H7 (cell line): ENCODE measurements at regions not wholly inside any gene's neighbourhood (a gene's known extent, or its start where the extent isn't known, plus 50 kb on each side); places are given as distances from the start of the nearest gene placed in this dataset.
A peak's percentile ranks its signal among the peaks of the same experiment; 100 is the strongest.
"Not testable (repeated sequence)": the region's sequence is repeated elsewhere in the genome, so short reads cannot be mapped to it uniquely, and the experiment has no call there.

Experiments used
- DNase-seq: peaks from one replicate; pipeline ENCODE4 v3.0.0; 2012
- H3K27me3 ChIP-seq: 2 replicates; pipeline ENCODE4 v1.6.0; 2011; ENCODE audit warnings: mild to moderate bottlenecking, low read length; ENCODE audit not compliant: control insufficient read depth, insufficient read depth
- H3K36me3 ChIP-seq: replicated peaks from 2 replicates; pipeline ENCODE4 v1.5.1; 2011; ENCODE audit warnings: low read length; ENCODE audit not compliant: control insufficient read depth, insufficient read depth
- H3K4me3 ChIP-seq: 2 replicates; pipeline ENCODE4 v1.5.1; 2011; ENCODE audit warnings: low read depth, mild to moderate bottlenecking, control low read depth, low read length, moderate library complexity; ENCODE audit not compliant: insufficient read depth

DNA sequence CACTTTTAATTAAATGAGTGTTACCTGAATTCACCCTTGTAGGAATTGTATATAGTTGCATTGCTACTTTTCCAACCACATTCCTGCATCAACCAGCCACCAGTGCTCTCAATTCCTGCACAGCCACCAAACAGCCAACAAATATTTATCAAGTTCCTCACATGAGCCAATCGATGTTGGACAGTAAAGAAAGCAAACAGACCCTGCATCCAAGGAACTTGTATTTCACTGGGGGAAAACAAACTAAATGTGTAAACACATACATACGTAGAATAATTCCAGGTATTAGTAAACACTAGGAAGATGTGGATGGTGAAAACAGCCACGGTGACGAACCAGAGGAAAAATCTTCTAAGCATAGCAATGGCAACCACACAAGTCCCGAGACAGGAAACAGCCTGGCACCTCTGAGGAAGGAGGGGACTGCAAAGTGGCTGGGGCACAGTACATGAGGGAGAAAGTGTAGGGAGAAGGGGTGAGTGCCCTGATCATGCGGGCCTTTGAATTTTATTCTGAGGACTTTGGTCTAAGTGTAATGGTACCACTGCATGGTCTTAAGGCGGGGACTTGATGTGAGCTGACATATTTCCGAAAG, 111.2 kb downstream of the XRCC2 start:
- no peak overlapping the region for H3K4me3 ChIP-seq
- DNase-seq: no peak
- no peaks in the 10 kb centered on the region for H3K27me3 ChIP-seq
- H3K36me3 ChIP-seq: no peaks in the 10 kb centered on the region

- DNase-seq: peak; percentile 68
- Histone ChIP-seq H3K4me3 (no peak overlapping the region), H3K36me3 (no peaks in the 10 kb centered on the region), H3K27me3 (no peaks in the 10 kb centered on the region)
Measured at GRCh38 chr7:152556013-152556755, 119.8 kb downstream of the XRCC2 start.

- Histone ChIP-seq H3K4me3 (no peak overlapping the region), H3K27me3 (no peaks in the 10 kb centered on the region), H3K36me3 (no peaks in the 10 kb centered on the region)
- peak; percentile 78 for DNase-seq
Measured at GRCh38 chr7:152553671-152554317, 118.0 kb upstream of the KMT2C start.

GRCh38 chr7:152551304-152552036, 115.7 kb upstream of the KMT2C start:
- no peak overlapping the region for H3K4me3 ChIP-seq
- H3K27me3 ChIP-seq: no peaks in the 10 kb centered on the region
- DNase-seq: no peak
- no peaks in the 10 kb centered on the region for H3K36me3 ChIP-seq

- Histone ChIP-seq H3K27me3 (no peaks in the 10 kb centered on the region), H3K4me3 (no peak overlapping the region; the same call in 1 of the 2 replicates), H3K36me3 (no peaks in the 10 kb centered on the region)
- peak; percentile 57 for DNase-seq
Measured at GRCh38 chr7:152544971-152545619, 109.3 kb upstream of the KMT2C start.

GRCh38 chr7:152544481-152544927, 108.7 kb upstream of the KMT2C start:
- Histone ChIP-seq H3K4me3 (no peak overlapping the region; the same call in 1 of the 2 replicates), H3K27me3 (no peaks in the 10 kb centered on the region), H3K36me3 (no peaks in the 10 kb centered on the region)
- DNase-seq: peak; percentile 72

DNA sequence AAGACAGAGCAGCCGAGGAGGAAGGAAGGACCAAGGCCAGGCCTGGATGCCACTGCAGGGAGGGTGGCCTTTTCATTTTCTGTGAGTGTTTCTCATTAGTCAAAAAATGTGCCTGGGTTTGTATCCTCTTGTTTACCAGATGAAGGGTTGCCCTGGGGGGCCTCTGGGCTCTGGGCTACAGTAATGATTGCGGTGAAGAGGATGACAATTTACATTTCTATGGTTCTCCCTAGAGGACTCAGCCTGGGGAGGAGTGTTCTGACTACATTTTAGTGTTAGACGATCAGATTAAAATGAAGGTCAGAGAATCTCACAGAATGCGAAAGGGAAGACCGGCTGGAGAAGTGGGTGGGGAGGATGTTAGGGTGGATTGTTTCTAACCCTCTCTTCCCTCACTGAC, 108.0 kb upstream of the KMT2C start:
- DNase-seq: peak; percentile 68

GRCh38 chr7:152541892-152542291, 106.1 kb upstream of the KMT2C start:
- Histone ChIP-seq H3K4me3 (no peak overlapping the region), H3K36me3 (no peaks in the 10 kb centered on the region), H3K27me3 (no peaks in the 10 kb centered on the region)
- DNase-seq: no peak

More for the DNA sequence above, 108.0 kb upstream of the KMT2C start:
- no peak overlapping the region for H3K4me3 ChIP-seq
- H3K36me3 ChIP-seq: no peaks in the 10 kb centered on the region
- no peaks in the 10 kb centered on the region for H3K27me3 ChIP-seq

GRCh38 chr7:152539190-152539495, 103.3 kb upstream of the KMT2C start:
- not testable (repeated sequence) for H3K36me3 ChIP-seq, H3K4me3 ChIP-seq, H3K27me3 ChIP-seq, DNase-seq

DNA sequence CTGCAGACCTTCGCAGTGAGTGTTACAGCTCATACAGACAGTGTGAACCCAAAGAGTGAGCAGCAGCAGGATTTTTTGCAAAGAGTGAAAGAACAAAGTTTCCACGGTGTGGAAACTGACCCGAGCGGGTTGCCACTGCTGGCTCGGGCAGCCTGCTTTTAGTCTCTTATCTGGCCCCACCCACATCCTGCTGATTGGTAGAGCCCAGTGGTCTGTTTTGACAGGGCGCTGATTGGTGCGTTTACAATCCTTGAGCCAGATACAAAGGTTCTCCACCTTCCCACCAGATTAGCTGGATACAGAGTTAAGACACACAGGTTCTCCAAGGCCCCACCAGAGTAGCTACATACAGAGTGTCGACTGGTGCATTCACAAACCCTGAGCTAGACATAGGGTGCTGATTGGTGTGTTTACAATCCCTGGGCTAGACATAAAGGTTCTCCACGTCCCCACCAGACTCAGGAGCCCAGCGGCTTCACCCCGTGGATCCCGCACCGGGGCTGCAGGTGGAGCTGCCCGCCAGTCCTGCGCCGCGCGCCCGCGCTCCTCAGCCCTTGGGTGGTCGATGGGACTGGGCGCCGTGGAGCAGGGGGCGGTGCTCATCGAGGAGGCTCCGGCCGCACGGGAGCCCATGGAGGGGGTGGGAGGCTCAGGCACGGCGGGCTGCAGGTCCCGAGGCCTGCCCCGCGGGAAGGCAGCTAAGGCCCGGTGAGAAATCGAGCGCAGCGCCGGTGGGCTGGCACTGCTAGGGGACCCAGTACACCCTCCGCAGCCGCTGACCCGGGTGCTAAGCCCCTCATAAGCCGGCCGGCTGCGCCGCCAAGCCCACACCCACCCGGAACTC, 102.8 kb upstream of the KMT2C start:
- DNase-seq, H3K4me3 ChIP-seq, H3K27me3 ChIP-seq, H3K36me3 ChIP-seq: not testable (repeated sequence)

DNA sequence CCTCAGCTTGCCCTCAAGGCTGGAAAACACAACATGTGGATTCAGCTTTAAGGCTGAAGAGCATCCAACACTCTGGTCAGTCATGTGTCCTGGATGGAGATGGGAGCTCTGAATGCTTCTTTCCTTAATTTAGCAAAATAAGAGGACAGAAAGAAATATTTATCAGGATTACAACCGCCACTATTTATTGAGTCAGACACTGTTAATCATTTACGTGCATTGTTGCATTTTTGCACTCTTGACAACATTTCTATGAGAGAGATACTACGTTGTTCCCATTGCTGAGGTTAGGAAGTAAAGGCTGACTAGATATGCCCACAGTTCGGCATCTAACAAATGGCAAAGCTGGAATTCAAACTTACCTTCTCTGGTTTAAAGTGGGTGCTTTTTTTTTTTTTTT, 101.8 kb upstream of the KMT2C start:
- Histone ChIP-seq H3K4me3 (no peak overlapping the region), H3K36me3 (no peaks in the 10 kb centered on the region), H3K27me3 (no peaks in the 10 kb centered on the region)

GRCh38 chr7:152528612-152529011, 92.8 kb upstream of the KMT2C start:
- no peak overlapping the region for H3K4me3 ChIP-seq
- H3K27me3 ChIP-seq: no peaks in the 10 kb centered on the region
- no peak for DNase-seq
- no peaks in the 10 kb centered on the region for H3K36me3 ChIP-seq

More for the DNA sequence above, 101.8 kb upstream of the KMT2C start:
- DNase-seq: no peak

DNA sequence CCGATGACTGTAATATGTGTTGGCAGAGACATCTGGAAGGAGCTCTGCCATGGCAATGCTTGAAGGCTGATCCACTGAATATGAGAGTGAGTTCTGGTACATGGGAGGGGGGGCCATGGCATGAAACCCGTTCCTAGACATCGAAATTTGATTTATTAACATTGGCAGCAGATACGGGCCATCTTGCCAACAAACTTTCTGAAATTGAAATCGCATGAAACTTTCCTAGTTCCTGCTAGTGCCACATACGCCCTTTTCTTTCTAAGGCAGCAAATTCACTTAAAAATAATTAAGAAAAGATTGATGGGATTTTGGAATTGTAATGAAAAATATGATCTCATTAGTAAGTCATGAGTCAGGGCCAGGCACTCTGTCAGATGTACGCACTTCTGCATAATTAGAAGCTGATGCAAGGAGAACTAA, 91.8 kb upstream of the KMT2C start:
- H3K4me3 ChIP-seq: no peak overlapping the region
- DNase-seq: no peak
- no peaks in the 10 kb centered on the region for H3K36me3 ChIP-seq
- H3K27me3 ChIP-seq: no peaks in the 10 kb centered on the region
